GM12875 (cell line): ENCODE measurements at regions not wholly inside any gene's neighbourhood (a gene's known extent, or its start where the extent isn't known, plus 50 kb on each side); places are given as distances from the start of the nearest gene placed in this dataset.
"Not testable (repeated sequence)": the region's sequence is repeated elsewhere in the genome, so short reads cannot be mapped to it uniquely, and the experiment has no call there.

Source experiments
- H3K4me3 ChIP-seq: one replicate; pipeline ENCODE4 v1.5.1; 2011; ENCODE audit warnings: low read depth, low read length, control low read depth
- CTCF ChIP-seq: IDR thresholded peaks from 2 replicates; pipeline ENCODE4 v1.5.1; 2011; ENCODE audit warnings: low read depth, mild to moderate bottlenecking, control low read depth, inconsistent platforms, low read length, moderate library complexity, borderline replicate concordance; ENCODE audit not compliant: insufficient read depth

GRCh38 chr16:13463619-13464018 is 456.3 kb upstream of the ERCC4 start:
- H3K4me3 ChIP-seq = no peak overlapping the region
- TF ChIP-seq CTCF = no peak

GRCh38 chr16:13471036-13471435 is 448.9 kb upstream of the ERCC4 start:
- no peak overlapping the region for H3K4me3 ChIP-seq
- TF ChIP-seq CTCF = no peak

- H3K4me3 ChIP-seq = no peak overlapping the region
- no peak for TF ChIP-seq CTCF
Observed at GRCh38 chr16:13478991-13479390, 441.0 kb upstream of the ERCC4 start.

GRCh38 chr16:13479549-13479948 is 440.4 kb upstream of the ERCC4 start:
- TF ChIP-seq CTCF = no peak
- no peak overlapping the region for H3K4me3 ChIP-seq

- no peak for TF ChIP-seq CTCF
- H3K4me3 ChIP-seq = no peak overlapping the region
Observed at GRCh38 chr16:13480801-13481200, 439.2 kb upstream of the ERCC4 start.

- TF ChIP-seq CTCF = no peak
- H3K4me3 ChIP-seq = no peak overlapping the region
Observed at GRCh38 chr16:13483121-13483520, 436.8 kb upstream of the ERCC4 start.

GRCh38 chr16:13489416-13489815 is 430.5 kb upstream of the ERCC4 start:
- not testable (repeated sequence) for H3K4me3 ChIP-seq

- TF ChIP-seq CTCF = no peak
- H3K4me3 ChIP-seq = no peak overlapping the region
Observed at GRCh38 chr16:13492046-13492445, 427.9 kb upstream of the ERCC4 start.
